Uterus (tissue), 2 donors: ENCODE measurements at regions not wholly inside any gene's neighbourhood (a gene's known extent, or its start where the extent isn't known, plus 50 kb on each side); places are given as distances from the start of the nearest gene placed in this dataset.
"Not testable (repeated sequence)": the region's sequence is repeated elsewhere in the genome, so short reads cannot be mapped to it uniquely, and the experiment has no call there.

Experiments
- CTCF ChIP-seq, 4 experiments: fragments of 200-600 bp in 2 of 4; fragments of 450-650 bp in 2 of 4; sonication (generic) in 2 of 4; IDR thresholded peaks; one replicate each; pipeline ENCODE4 v1.5.1; 2016 to 2019; ENCODE audit warnings: antibody characterized with exemption in 4 of 4, mild to moderate bottlenecking in 2 of 4, moderate library complexity in 1 of 4
- POLR2A ChIP-seq, 2 donors: fragments of 450-650 bp; IDR thresholded peaks; one replicate each; pipeline ENCODE4 v1.6.1; 2016; ENCODE audit warnings: antibody characterized with exemption in 2 of 2, mild to moderate bottlenecking in 1 of 2, moderate library complexity in 1 of 2

GRCh38 chr7:150156015-150156414 is 167.1 kb upstream of the LRRC61 start:
- not testable (repeated sequence) for TF ChIP-seq CTCF, POLR2A (IDR thresholded peaks at IDR 0.05)
